NCI-H524 treated with DMSO at 0.1 percent for 48 hours (cell line): ENCODE measurements at regions not wholly inside any gene's neighbourhood (a gene's known extent, or its start where the extent isn't known, plus 50 kb on each side); places are given as distances from the start of the nearest gene placed in this dataset.

Experiments
- DNase-seq: peaks from one replicate; lab custom pipeline; 2025; lab: John Stamatoyannopoulos, UW

DNA sequence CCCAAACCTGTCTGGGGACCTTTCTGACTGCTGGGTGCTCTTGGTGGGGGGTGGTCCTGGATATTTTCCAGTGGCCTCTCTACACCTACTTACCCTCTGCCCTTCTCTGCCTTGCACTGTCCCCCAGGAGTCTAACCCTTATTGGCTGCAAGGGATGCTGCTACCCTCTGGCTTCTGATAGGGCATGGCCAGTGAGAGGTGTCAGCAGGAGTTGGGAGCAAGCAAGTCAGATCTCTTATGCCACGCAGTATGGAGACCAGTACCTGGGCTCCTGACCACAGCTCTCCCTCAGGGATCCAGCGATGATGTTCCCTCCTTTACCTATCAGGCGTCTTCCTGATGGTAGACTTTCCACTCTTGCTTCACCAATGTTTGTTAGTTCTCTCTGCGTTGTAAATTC, 373.7 kb downstream of the SOCS6 start:
- DNase-seq, result no peak

- no peak for DNase-seq
These were observed 370.4 kb downstream of the SOCS6 start for GRCh38 chr18:70659036-70659925.

- no peak for DNase-seq
These were observed 364.8 kb downstream of the SOCS6 start for GRCh38 chr18:70653671-70654070.

- DNase-seq, result no peak
These were observed 362.0 kb downstream of the SOCS6 start for GRCh38 chr18:70650878-70651277.

DNA sequence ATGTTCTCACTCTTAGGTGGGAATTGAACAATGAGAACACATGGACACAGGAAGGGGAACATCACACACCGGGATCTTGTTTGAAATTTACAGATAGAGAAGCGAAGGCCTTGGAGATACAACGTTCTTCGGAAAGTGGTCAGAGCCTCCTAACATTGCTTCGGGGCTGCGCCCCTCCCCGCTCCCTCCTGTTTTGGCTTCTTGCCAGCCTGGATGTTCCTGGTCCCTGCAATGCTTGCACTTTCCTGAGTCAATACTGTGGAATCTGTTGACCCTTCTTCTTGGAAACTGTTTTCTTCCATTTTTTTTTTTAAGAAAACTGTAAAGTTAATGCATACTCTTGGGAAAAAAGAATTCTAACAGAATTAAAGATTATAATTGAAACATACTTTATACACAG, 360.8 kb downstream of the SOCS6 start:
- no peak for DNase-seq

GRCh38 chr18:70645971-70646370, 357.1 kb downstream of the SOCS6 start:
- no peak for DNase-seq

DNA sequence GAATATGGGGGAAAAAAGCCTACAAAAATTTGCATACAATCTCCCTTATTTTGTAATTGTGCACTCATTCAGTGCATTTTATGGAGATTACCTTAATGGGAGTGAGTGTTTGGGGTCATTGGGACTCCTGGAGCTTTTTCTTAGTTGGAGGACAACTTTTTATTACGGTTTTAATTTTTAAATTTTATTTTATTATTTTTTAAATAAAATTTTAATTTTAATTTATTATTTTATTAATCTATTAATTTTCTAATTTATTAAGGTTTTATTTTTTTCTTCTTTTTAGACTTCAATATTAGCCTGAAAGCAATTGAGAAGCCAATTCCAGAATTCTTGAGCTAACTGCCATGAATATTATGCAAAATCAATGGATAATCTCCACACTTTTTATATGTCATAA, 355.0 kb downstream of the SOCS6 start:
- no peak for DNase-seq

DNA sequence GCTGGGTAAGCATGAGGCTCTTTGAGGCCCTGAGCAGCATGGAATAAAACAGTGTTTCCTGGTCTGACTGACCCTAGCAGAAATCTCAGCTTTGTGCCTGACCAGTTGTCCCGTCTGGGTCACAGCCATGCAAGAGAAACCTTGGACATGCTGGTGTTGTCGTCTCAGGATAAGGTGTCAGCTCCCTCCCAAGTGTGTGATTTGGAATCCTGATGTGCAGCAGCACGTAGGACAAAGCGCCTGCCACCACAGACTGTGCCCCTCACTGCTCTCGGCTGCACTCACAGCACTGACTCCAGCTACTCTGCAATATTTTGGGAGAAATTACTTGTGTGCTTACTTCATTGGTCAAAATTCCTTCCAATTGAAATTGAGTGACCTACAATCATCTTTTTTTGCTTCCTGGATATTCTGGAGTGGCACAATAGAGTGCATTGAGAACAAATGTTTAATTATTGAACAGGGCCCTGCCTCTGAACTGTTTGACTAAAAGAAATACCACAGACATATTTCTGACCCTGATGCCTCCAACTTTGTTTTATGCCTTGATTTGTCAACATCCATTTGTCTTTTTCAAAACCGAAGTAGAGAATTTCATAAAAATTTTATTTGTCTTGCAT, 352.4 kb downstream of the SOCS6 start:
- no peak for DNase-seq

DNA sequence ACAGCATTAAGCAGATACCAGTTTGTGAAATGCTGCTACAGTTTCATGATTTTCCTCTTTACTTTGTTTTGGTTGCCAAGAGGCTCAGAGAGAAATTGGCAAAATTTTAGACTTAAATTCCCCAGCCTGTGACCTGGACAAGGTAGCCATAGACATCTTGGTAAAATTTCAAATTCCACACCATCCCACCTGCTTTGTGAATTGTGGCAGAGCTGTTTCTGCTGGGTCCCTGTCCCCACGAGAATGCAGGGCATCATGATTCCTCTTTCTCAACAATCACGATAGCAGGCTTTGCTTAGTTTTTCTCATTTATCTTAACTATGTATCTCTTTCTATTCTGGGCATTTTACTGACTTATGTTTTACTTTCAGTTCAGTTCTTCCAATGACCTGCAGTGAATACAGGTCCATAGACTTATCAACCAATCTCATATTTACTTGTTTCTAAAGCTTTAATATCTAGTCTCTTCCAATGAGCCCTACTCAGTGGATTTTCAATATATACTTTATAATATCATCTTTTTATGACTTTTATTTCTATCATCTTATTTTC, 351.6 kb downstream of the SOCS6 start:
- DNase-seq, result no peak

- no peak for DNase-seq
These were observed 348.1 kb downstream of the SOCS6 start for GRCh38 chr18:70636991-70637390.

DNA sequence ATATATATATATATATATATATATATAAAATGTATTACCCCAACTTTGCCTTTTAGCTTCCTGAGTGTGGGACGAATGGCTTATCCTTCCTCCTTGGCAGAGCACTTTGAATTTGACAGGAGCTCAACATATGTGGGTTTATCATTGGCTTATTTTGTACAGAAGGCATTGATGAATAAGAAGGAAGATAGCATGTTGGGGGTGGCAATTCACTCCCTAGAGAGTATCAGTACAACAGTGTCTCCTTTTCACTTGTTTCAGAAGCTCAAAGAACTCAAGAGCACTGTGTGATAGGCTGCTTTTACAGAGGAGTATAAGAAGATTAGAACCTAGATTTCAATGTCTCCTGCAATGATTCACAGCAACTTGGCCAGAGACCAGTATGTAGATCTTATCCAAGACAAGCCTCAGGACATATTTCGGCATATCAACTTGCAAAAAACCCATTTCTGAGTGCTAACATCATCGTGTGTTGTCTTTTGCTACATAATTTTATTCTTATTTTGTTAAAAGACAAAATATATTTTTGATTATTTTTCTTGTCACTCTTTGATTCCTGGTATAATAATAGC, 345.8 kb downstream of the SOCS6 start:
- DNase-seq, result no peak

DNA sequence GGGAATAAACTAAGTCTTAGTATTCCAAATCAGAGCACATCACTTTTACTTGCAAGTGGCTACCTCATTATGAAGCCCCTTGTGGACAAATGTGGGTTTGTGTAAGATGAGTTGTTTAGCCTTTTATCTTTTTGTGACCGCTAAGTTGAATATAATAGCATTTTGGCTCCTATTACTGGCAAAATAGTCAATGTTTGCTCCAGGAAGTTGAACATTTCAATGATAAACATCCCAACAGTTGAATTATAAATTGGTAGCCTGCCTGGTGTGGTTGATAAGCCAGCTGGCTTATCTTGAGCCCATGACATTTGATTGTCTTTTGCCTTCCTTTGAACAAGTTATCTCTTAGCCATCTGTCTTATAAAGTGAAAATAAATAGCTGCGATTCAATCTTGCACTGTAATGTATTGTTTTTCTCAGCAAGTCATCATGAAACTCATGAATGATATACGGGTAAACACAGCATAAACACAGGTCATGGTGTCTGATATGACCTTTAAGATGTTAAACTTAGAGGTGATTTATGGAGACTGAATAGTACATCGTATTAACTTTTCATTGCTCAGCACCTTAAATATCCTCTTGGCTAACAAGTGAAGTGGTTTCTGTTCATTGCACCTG, 338.4 kb downstream of the SOCS6 start:
- no peak for DNase-seq

DNA sequence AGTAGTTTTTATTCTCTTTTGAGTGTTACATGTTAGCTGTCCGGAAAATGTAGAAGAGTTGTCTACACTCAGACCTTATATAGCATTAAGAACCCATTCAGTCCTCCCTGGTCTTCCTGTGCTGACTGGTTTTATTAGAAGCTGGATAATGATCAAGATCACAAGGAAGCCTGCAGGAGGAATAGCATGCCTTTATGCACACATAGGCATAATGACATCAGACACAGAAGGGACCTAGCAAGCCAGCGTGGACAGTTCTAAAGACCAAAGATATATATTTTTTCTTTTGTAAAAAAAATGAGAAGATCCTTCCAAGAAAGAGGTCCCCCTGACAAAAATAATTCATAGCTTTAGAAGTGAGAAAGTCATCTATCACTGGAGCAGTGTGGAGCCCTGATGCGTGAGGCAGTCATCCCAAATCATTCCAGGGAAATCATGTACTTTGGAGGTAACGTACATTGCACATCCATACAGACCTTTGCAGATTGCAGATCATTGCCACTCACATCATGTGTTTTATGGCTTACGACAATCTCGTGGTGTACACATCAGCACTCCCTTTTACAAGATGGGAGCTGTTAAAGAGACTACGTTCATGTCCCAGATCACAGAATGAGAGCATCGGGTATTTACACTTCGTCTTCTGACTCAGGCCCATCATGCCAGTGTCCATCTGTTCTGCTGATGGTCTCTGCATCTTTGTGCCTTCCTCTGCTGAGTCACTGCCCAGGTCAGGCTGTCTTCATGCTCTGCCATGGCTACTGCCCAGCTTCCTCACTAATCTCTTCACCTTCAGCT, 334.0 kb downstream of the SOCS6 start:
- no peak for DNase-seq

DNA sequence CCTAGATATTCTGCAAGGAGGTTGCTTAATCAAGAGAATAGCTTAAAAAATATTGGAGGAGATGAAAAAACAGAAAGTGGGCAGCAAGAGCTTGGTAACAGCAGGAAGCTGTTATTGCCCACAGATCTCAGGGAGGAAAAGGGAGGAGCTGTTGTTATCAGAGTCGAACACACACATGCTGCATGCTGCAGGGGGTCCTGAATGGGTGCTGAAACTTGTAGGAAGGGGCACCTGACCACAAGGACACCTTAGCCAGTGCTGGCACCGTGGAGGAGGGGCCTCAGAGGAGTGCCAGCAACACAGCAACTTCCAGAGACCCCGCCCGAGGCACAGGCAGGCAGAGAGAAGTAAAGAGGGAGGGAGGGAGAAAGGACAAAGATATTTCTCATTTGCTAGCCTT, 332.9 kb downstream of the SOCS6 start:
- DNase-seq, result no peak

DNA sequence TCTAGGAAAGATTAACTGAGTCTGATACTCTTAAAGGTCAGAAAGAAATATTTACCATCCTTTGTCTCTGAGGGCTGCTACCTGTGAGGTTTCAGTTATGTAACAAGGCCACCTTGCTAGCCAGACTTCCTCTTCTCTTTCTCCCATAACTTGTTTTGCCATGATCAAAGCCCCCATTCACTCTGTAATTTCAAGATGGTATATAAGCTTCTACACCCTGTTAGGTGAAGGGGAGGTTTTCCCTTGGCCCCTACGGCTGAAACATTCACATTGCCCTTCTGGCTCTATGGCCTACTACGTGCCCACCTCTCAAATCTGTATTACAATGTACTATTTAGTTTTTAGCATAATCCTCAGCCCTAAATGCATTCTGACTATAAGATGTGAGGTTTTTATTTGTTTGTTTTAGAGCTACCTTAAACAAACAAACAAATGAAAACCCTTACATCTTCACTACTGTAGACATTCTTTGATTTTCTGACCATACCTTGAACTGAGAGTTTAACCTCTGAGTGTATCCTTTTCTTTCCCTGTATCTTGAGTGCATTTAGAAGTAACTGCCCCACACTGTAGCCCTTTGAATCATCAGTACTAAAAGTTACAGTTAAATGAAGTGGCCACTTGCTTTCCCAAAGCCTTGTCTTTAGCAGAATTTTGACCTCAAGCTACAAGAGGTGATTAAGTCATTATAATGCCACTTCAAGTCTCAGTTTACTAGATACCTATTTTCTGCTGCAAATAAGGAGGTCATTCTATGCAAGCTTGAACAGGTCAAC, 332.2 kb downstream of the SOCS6 start:
- no peak for DNase-seq

- DNase-seq, result no peak
These were observed 328.3 kb downstream of the SOCS6 start for GRCh38 chr18:70617020-70617763.

GRCh38 chr18:70600225-70600925, 311.5 kb downstream of the SOCS6 start:
- DNase-seq, result no peak

DNA sequence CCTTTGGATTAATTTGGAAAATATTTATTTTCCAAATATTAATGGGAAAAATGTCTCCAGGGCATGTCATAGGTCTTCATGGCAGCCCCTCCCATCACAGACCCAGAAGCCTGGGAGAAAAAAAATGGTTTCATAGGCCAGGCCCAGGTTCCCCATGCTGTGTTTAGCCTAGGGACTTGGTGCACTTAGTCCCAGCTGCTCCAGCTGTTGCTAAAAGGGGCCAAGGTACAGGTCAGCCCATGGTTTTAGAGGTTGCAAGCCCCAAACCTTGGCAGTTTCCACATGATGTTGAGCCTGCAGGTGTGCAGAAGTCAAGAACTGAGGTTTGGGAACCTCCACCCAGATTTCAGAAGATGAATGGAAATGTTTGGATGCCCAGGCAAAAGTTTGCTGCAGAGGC, 309.6 kb downstream of the SOCS6 start:
- DNase-seq, result no peak

DNA sequence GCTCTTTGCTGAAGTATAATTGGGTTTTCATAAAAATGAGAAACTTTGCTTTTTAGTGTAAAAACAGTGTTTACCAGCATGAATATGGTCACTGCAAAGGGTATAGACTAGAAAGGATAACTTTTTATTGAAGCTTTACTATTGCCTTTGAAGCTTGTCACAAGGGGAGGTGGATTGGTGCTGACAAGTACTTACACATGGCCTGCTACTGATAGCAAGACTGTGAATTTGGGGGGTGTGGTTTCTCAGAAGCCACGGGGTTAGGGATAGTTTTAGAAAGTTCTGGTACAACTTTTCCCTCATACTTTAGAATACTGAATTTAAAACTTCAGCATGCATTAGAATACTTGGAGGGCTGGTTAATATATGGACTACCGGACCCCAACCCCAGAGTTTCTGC, 294.1 kb downstream of the SOCS6 start:
- DNase-seq, result no peak

- no peak for DNase-seq
These were observed 289.6 kb downstream of the SOCS6 start for GRCh38 chr18:70578480-70578879.
